DND-41 (cell line): ENCODE measurements at regions not wholly inside any gene's neighbourhood (a gene's known extent, or its start where the extent isn't known, plus 50 kb on each side); places are given as distances from the start of the nearest gene placed in this dataset.

Source experiments
- ATAC-seq: fragments of 200-7000 bp; cut with Tn5 transposase; 3 replicates; pipeline ENCODE4 v1.9.1; 2021; ENCODE audit warnings: low read depth; ENCODE audit not compliant: insufficient read depth
- DNase-seq: peaks from one replicate; pipeline ENCODE4 v3.0.0-alpha.2; 2020
- H2AFZ ChIP-seq: 2 replicates; pipeline ENCODE4 v1.6.0; 2012; ENCODE audit warnings: low read depth, low read length
- H3K27ac ChIP-seq: 2 replicates; pipeline ENCODE4 v1.5.1; 2012; ENCODE audit warnings: low read length, inconsistent platforms
- H3K27me3 ChIP-seq: fragments of 200-600 bp; sonication (generic); 2 replicates; pipeline ENCODE4 v1.6.0; 2012; ENCODE audit warnings: low read length, mild to moderate bottlenecking, inconsistent platforms; ENCODE audit not compliant: insufficient read depth, poor library complexity
- H3K36me3 ChIP-seq: 2 replicates; pipeline ENCODE4 v1.5.1; 2012; ENCODE audit warnings: low read length, inconsistent platforms; ENCODE audit not compliant: insufficient read depth
- H3K4me1 ChIP-seq: 2 replicates; pipeline ENCODE4 v1.5.1; 2012; ENCODE audit warnings: mild to moderate bottlenecking, low read length; ENCODE audit not compliant: insufficient read depth
- H3K4me2 ChIP-seq: 2 replicates; pipeline ENCODE4 v1.6.0; 2012; ENCODE audit warnings: mild to moderate bottlenecking, moderate library complexity, low read length, inconsistent platforms; ENCODE audit not compliant: insufficient read depth
- H3K4me3 ChIP-seq, 2 experiments: fragments of 200-600 bp in 1 of 2; shearing (Covaris generic) in 1 of 2; 2 replicates each; pipeline ENCODE4 v1.5.1; 2012 to 2016; ENCODE audit warnings: inconsistent platforms in 2 of 2, low read length in 2 of 2, mild to moderate bottlenecking in 2 of 2, low read depth in 1 of 2, moderate library complexity in 1 of 2
- H3K79me2 ChIP-seq: 2 replicates; pipeline ENCODE4 v1.6.0; 2012; ENCODE audit warnings: low read length, inconsistent platforms; ENCODE audit not compliant: insufficient read depth
- H3K9ac ChIP-seq: 2 replicates; pipeline ENCODE4 v1.6.0; 2012; ENCODE audit warnings: low read depth, mild to moderate bottlenecking, inconsistent platforms, low read length, moderate library complexity
- H3K9me3 ChIP-seq: 2 replicates; pipeline ENCODE4 v1.5.1; 2012; ENCODE audit warnings: low read length, moderate library complexity, mild to moderate bottlenecking, inconsistent platforms; ENCODE audit not compliant: insufficient read depth, severe bottlenecking
- H4K20me1 ChIP-seq: 2 replicates; pipeline ENCODE4 v1.6.0; 2012; ENCODE audit warnings: low read length; ENCODE audit not compliant: insufficient read depth
- CTCF ChIP-seq: IDR thresholded peaks from 2 replicates; pipeline ENCODE4 v1.5.1; 2012; ENCODE audit warnings: borderline replicate concordance, low read length, moderate library complexity, mild to moderate bottlenecking; ENCODE audit not compliant: poor library complexity, severe bottlenecking; ENCODE audit errors: extremely low read depth
- EZH2 ChIP-seq: IDR thresholded peaks from 3 replicates; pipeline ENCODE4 v1.6.1; 2012; ENCODE audit warnings: borderline replicate concordance, low read depth, mild to moderate bottlenecking, moderate library complexity, low read length, inconsistent platforms; ENCODE audit not compliant: severe bottlenecking

GRCh38 chr10:131778842-131779241 is 122.0 kb upstream of the PPP2R2D start:
- Histone ChIP-seq H3K9ac (no peak overlapping the region), H3K79me2 (no peaks in the 10 kb centered on the region), H3K27ac (no peak overlapping the region), H3K9me3 (peaks cover 30% of the 10 kb centered on the region), H3K36me3 (no peaks in the 10 kb centered on the region), H3K4me2 (no peak overlapping the region), H2AFZ (no peak overlapping the region), H4K20me1 (no peaks in the 10 kb centered on the region), H3K4me3 (no peak overlapping the region), H3K4me1 (no peaks in the 10 kb centered on the region), H3K27me3 (no peaks in the 10 kb centered on the region)
- DNase-seq (no peak), ATAC-seq (no peak)
- TF ChIP-seq EZH2 (no peak), CTCF (no peak)

- Histone ChIP-seq H3K9me3 (peaks cover 30% of the 10 kb centered on the region), H3K27ac (no peak overlapping the region), H3K27me3 (no peaks in the 10 kb centered on the region), H2AFZ (no peak overlapping the region), H4K20me1 (no peaks in the 10 kb centered on the region), H3K4me3 (no peak overlapping the region), H3K36me3 (no peaks in the 10 kb centered on the region), H3K4me1 (no peaks in the 10 kb centered on the region), H3K9ac (no peak overlapping the region), H3K79me2 (no peaks in the 10 kb centered on the region), H3K4me2 (no peak overlapping the region)
- ATAC-seq (no peak), DNase-seq (no peak)
- TF ChIP-seq EZH2 (no peak), CTCF (no peak)
Measured at GRCh38 chr10:131779661-131780394, 121.0 kb upstream of the PPP2R2D start.

GRCh38 chr10:131781076-131781475 is 119.7 kb upstream of the PPP2R2D start:
- Histone ChIP-seq H4K20me1 (no peaks in the 10 kb centered on the region), H3K79me2 (no peaks in the 10 kb centered on the region), H3K4me3 (no peak overlapping the region), H3K9ac (no peak overlapping the region), H3K27me3 (no peaks in the 10 kb centered on the region), H3K4me2 (no peak overlapping the region), H2AFZ (no peak overlapping the region), H3K4me1 (no peaks in the 10 kb centered on the region), H3K9me3 (peaks cover 30% of the 10 kb centered on the region), H3K27ac (no peak overlapping the region), H3K36me3 (no peaks in the 10 kb centered on the region)
- DNase-seq: no peak
- ATAC-seq: no peak
- TF ChIP-seq CTCF: no peak
- no peak for TF ChIP-seq EZH2

- Histone ChIP-seq H3K4me1 (no peaks in the 10 kb centered on the region), H2AFZ (no peak overlapping the region), H3K9me3 (peaks cover 25% of the 10 kb centered on the region), H3K27me3 (no peaks in the 10 kb centered on the region), H3K4me2 (no peak overlapping the region), H4K20me1 (no peaks in the 10 kb centered on the region), H3K4me3 (no peak overlapping the region), H3K9ac (no peak overlapping the region), H3K27ac (no peak overlapping the region), H3K36me3 (no peaks in the 10 kb centered on the region), H3K79me2 (no peaks in the 10 kb centered on the region)
- TF ChIP-seq CTCF (no peak), EZH2 (no peak)
- DNase-seq (no peak), ATAC-seq (no peak)
Measured at GRCh38 chr10:131781791-131782190, 119.0 kb upstream of the PPP2R2D start.
